ENCODE measurements at regions not wholly inside any gene's neighbourhood (a gene's known extent, or its start where the extent isn't known, plus 50 kb on each side); places are given as distances from the start of the nearest gene placed in this dataset.

DNA sequence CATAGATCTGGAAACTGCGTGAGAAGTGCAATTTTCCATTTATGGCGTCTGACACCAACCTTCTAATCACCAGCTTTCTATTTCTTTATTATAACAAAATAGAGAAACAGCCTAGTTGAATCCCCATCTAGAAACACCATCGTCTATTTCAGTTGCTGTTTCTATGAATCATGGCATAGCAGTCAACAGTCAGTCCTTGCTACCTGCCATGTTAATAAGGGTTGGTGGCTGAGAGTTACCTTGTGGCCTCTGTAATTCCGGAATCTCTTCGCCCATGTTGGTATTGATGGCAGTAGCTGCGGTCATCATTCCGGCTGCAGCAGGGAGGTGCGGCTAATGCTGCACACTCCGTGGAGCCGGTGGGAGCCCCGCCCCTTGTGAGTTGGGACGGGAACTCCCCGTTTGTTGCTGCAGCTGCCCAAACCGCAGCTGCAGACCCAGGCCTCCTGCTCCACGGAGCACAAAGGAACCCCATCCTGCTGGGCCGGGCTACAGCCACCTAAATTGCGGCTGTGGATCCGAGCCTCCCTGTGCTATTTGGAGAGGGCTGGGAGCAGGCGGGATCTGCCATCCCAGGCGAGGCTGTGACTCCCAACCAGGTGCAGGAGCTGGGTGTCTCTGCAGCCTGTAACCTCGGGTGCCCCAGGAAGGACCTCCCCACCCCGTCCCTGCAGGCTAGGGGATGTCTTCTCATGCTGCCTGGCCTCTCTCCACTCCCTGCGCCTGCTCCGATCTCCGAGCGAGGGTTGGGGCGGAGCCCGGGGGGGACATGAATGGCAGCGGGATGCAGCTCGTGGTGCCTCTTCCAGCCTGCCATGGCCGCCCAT, 115.4 kb upstream of the STK26 start:
- no peak for DNase-seq

DNA sequence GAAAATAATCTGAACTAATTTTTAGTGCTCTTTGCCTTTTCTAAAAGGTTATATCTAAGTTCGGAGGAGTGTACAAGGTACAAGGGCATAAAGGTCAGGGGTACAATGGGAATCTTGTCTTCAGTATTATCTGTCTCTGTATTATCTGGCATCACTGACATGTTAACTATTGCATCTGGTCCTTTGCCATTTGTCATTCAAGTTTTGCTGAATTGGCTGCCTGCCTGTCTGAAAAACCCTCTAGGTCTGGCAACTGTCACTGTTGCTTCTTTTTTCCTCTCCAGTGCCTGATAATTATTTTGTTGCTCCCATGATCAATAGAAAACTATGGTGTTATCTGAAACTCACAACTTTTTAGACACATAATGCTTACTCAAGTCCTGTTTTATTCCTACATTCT, 112.5 kb upstream of the STK26 start:
- no peak for DNase-seq

DNA sequence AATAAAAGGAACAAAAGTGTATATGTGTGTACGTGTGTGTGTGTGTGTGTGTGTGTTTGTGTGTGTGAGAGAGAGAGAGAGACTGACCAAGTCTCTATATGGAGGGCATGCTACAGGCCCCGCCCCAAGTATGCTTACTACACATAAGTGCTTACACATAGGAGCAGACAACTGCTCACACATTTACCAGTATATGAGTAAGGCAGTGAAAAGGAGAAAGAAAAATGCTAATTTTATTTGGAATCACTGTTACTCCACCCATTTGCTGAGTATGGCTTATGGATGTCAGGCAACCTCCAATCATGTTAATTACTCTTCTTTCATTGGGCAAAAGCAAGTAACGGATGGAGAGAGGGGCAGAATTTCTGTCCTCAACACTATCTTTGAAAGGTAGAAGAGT, 107.6 kb upstream of the STK26 start:
- DNase-seq = no peak

DNA sequence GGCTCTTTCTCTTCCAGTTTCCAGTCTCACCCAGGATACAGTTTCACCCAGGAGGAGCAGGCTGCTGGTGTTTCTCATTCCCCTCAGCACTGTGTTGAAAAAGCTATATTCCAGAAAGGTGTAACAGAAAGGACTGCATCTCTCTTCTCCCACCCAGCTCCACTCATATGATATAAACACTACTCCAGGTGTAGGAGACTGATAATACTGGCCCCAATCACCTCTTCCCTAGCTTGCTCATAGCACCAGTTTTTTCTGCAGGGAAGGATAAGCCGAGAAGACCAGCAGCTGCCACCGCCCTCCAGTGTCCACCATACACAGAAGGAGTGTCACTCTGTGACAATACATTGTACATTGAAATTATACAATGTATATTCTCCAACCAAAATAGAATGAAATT, 105.5 kb upstream of the STK26 start:
- DNase-seq = no peak

DNA sequence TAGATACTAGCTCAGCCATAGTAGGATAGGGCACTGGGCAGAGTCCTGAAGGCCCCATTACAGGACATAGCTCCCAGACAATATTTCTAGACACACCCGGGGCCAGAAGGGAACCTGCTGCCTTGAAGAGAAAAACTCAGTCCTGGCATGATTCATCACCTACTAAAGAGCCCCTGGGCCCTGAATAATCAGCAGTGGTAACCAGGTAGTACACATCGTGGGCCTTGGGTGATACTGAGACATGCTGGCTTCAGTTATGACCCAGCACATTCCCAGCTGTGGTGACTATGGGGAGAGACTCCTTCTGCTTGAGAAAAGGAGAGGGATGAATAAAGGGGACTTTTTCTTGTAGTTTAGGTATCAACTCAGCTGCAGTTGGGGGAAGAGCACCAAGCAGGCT, 104.3 kb upstream of the STK26 start:
- no peak for DNase-seq

DNA sequence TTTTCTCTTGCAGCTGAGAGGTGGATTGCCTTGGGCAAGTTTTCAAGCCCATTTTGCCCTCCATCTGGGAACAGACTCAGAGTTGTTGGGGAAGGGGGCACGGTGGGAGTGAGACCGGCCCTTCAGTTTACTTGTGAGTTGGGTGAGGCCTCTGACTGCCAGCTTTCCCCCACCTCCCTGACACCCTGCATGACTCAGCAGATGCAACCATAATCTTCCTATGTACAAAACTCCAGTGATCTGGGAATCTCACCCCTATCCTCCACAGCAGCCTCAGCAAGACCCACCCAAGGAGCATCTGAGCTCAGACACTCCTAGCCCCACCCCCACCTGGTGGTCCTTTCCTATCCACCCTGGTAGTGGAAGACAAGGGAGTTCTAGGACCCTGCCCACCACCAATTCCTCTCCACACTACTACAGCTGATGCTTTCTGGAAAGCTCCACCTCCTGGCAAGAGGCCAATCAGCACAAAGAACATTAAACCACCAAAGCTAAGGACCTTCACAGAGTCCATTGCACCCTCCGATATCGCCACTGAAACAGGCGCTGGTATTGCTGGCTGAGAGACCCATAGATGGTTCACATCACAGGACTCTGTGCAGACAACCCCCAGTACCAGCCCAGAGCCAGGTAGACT, 99.4 kb upstream of the STK26 start:
- no peak for DNase-seq

DNA sequence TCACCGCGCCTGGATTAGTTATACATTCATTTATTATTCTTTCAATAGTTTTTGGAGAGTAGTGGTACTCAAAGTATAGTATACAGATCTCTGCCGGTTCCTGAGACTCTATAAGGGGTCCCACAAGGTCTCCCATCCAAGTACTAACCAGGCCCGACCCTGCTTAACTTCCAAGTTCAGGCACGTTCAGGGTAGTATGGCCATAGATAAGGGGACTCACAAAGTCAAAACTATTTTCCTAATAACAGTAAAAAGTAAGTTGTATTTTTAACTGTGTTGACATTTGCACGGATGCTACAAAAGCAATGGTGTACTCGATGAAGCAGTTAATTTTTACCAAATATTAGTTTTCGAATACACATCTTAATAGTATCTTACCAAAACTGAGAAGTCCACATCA, 84.4 kb upstream of the STK26 start:
- DNase-seq = no peak

DNA sequence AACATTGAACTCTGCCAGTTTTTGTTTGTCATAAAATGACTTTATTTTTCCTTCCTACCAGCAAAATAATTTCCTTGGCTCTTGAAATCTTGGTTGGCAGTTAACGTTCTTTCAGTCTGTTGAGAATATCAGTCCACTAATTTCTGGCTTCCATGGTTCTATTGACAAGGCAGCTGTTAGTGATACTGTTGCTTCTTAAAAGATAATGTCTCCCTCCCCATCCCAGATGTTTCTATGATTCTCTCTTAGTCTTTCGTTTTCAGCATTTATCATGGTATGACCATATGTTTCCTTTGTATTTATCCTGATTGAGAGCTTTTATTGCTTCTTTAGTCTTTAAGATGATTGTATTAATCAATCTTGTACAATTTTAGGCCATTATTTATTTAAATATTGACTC, 81.1 kb upstream of the STK26 start:
- no peak for DNase-seq

DNA sequence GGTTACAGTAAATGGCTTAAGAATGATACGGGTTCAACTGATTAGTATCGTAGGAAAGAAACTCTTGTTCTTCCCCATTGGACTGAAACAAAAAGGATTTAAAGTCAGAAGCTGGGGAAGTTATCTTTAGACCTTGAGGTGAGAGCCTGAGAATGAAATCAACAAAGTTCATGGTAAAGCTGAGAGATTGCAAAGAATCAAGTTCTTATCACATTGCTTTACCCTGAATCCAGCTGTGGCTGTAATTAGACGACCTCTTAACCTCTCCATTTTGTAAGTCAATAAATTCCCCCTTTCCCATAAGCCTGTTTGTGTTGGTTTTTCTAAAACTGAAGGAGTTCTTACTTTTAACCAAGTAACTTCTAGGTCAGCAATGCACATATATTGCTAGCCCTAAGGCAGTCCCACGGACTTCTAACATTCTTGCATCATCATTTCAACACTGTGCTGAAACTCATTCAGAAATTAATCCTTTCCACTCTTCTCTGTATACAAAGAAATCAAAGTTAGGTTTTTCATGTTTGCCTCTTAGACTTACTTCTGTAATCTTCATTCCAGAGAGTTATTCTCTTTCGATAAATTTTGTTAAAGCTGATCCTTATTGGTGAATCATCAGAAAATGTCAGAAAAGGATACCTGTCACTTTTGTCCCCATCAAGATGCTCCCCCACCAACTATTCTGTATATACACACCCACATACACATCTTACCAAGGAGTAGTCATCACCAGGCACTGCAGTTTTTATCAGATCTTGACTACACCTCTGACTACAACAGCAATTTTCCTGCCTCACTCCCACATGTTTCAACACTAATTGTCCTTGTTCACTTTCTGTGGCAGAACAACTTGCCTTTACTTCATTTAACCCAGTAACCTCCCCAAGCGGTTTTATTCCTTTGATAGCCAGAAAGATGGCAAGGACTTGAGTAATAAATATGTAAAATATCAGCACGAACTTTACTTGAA, 77.9 kb upstream of the STK26 start:
- DNase-seq = no peak

DNA sequence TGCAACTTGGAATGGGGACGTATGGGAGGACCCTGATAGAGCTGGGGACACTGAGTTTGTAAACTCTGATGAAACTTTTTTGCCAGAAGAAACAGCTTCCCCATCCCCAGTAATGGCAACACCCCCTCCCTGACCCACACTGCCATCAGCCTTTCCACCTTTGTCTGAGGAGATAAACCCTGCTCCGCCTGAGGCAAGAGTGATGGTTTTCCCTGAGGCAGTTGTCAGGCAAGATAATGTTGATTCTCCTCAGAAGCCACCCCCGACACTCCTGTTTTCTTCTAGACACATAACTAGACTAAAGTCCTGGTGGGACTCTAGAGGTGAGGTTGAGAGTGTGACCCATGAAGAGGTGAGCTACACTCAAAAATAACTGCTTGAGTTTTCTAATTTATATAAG, 71.9 kb upstream of the STK26 start:
- DNase-seq = no peak

DNA sequence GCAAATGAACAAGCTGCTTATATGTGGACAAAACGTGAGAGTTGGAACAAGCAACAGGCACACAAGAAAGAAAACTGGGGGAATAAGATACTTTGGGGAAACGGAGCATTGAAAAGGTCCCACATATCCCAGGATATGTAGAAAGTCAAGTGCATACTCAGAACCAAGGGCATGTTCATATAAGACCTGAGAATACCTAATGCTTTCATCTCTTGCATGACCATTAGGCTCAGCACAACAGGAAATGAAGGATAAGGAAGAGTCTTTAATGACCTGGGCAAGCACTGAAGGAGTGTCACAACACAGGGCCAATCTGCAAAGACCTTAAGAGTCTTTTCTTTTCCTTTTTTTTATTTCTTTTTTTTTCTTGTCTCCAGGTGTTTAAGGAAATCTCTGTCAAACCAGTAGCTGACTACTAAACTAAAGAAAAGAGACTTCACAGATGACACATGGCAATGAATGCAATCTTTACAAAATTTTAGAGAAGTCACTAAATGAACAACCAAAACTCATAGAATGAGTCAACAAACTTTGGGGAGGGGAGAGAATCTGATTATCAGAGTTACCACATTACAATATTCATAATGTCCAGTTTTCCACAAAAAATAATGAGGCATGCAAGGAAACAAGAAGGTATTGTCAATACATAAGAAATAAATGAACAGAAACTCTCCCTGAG, 67.9 kb upstream of the STK26 start:
- DNase-seq = no peak

DNA sequence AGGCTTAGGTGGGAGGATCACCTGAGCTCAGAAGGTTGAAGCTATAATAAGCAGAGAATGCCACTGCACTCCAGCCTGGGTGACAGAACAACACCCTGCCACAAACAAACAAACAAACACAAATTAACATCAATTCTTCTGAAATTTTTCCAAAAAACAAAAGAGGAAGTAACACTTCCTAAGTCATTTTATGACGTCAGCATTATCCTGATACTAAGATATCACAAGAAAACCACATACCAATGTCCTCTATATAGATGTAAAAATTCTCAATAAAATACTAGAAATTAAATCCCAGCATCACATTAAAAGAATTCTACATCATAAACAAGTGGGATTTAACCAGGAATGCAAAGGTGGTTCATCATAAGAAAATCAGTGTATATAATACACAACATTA, 64.4 kb upstream of the STK26 start:
- DNase-seq = no peak

DNA sequence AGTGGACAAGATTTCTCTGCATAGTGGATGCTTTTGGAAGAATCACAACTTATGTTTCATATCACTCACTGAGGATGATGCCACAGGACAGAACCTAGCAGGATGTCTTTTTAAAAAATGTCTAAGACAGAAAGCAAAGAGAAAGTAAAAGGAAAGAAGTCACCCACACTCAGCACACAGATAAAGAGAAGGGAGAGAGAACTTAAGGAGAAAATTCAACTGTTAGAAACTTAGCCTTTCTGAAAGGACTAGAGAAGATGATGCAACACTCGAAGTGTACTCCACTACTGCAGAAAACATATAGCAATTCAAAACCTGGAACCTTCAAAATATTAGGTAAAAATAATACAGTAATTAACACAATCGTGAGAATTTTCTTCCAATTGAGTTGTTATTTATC, 52.8 kb upstream of the STK26 start:
- DNase-seq = no peak
